ENCODE measurements at regions not wholly inside any gene's neighbourhood (a gene's known extent, or its start where the extent isn't known, plus 50 kb on each side); places are given as distances from the start of the nearest gene placed in this dataset.
"Not testable (repeated sequence)": the region's sequence is repeated elsewhere in the genome, so short reads cannot be mapped to it uniquely, and the experiment has no call there.

GRCh38 chr7:79952399-79952798 is 182.2 kb upstream of the GNAI1 start:
- no peak for DNase-seq

DNA sequence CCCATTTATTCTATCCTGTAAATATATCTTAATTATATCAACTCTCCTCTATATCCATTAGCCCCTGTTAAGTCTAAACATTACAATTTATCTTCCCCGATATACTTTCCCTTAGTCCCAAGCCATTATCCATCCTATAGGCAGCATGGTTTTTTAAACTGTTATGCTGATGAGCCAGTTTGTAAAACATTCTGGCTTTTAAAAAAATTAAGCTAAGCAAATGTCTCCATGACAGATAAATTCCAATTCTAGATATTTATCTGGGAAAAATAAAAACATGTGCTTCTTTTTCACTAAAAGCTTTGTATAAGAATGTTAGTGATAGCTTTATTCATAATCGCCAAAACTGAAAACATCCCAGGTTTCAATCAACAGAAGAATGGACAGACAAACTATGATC is 183.2 kb upstream of the GNAI1 start:
- no peak for DNase-seq

- DNase-seq, result no peak
These were observed 184.9 kb upstream of the GNAI1 start for GRCh38 chr7:79949778-79950177.

- DNase-seq, result no peak
These were observed 198.2 kb upstream of the GNAI1 start for GRCh38 chr7:79936281-79936983.

- DNase-seq, result no peak
These were observed 199.9 kb upstream of the GNAI1 start for GRCh38 chr7:79934727-79935126.

DNA sequence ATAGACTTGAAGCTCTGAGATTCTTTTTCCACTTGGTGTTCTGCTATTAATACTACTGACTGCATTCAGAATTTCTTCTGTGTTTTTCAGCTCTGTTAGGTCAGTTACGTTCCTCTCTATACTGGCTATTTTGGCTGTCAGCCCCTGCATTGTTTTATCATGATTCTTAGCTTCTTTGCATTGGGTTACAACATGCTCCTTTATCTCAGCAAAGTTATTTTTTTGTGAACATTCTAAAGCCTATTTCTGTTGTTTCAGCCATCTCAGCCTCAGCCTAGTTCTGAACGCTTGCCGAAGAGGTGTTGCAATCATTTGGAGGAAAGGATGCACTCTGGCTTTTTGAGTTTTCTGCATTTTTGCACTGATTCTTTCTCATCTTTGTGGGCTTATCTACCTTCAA is 201.5 kb upstream of the GNAI1 start:
- DNase-seq, result no peak

DNA sequence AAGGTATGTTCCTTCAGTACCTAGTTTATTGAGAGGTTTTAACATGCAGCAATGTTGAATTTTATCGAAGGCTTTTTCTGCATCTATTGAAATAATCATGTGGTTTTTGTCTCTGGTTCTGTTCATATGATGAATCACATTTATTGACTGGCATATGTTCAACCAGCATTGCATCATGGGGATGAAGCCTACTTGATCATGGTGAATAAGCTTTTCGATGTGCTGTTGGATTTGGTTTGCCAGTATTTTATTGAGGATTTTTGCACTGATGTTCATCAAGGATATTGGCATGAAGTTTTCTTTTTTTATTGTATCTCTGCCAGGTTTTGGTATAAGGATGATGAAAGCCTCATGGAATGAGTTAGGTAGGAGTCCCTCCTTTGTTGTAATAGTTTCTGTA is 204.0 kb upstream of the GNAI1 start:
- DNase-seq, result no peak

GRCh38 chr7:79927116-79927515 is 207.5 kb upstream of the GNAI1 start:
- no peak for DNase-seq

GRCh38 chr7:79923953-79924352 is 210.7 kb upstream of the GNAI1 start:
- DNase-seq, result no peak

GRCh38 chr7:79922894-79923293 is 211.7 kb upstream of the GNAI1 start:
- DNase-seq, result no peak

DNA sequence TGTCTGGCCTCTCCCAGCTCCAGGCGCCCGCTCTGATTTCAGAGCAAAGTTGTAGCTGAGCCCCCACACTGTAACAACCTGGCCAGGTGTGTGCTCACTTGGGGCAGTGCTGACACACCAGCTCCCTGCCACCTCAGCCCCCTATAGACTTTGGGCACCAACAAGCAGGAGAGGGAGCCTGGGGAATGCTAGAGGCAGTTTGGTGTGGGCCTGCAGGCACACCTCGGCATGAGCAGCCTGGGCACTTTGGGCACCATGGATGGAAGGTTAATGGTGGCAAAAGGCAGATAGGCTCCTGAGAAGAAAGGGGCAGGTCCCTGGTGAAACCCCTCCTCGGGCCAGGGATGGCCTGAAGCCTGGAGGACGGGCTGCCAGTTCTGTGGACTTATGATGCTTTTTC is 212.7 kb upstream of the GNAI1 start:
- DNase-seq, result no peak

DNA sequence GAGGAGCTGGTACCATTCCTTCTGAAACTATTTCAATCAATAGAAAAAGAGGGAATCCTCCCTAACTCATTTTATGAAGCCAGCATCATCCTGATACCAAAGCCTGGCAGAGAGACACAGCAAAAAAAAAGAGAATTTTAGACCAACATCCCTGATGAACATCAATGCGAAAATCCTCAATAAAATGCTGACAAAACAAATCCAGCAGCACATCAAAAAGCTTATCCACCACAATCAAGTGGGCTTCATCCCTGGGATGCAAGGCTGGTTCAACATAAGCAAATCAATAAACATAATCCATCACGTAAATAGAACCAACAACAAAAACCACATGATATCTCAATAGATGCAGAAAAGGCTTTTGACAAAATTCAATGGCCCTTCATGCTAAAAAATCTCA is 216.0 kb upstream of the GNAI1 start:
- not testable (repeated sequence) for DNase-seq

- DNase-seq, result not testable (repeated sequence)
These were observed 219.3 kb upstream of the GNAI1 start for GRCh38 chr7:79915346-79915745.

DNA sequence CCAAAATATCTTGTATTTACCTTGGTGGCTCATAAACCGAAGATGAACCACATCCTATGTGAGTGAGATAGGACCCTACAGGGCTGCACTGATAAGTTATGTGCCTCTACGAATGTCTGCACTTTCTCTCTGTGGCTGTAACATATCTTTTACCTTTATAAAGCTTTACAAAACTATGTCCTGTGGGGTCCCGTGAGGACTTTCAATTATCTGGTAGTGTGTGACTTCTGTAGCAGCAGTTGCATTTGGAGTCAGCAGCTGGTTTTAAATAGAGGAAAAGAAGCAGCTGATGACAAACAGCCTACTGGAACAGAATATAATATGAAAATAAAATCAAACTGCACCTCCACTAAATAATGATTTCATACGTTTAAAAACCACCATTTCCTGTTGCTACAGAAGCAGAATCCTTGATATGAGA is 222.4 kb upstream of the GNAI1 start:
- no peak for DNase-seq

- DNase-seq, result no peak
These were observed 223.2 kb upstream of the GNAI1 start for GRCh38 chr7:79911420-79911819.

DNA sequence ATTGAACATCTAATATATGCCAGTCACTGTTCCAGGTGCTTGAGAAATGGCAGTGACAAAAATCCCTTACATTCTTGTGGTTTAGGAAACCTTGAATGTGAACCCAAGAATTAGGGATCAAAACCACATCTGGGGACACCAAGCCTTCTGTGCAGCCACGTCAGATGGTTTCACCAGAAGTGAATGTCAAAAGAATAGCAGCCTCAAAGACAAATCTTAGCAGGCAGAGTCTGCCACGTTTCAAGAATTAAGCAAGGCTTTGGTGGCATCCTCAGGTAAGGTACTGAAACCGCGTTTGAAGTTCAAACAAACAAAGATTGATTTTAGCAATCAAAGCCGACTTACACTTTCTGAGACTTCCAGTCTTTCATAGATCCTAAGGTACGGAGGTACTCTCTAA is 225.5 kb upstream of the GNAI1 start:
- no peak for DNase-seq

GRCh38 chr7:79897166-79897565 is 237.5 kb upstream of the GNAI1 start:
- no peak for DNase-seq

- DNase-seq, result no peak
These were observed 240.6 kb upstream of the GNAI1 start for GRCh38 chr7:79893991-79894390.

DNA sequence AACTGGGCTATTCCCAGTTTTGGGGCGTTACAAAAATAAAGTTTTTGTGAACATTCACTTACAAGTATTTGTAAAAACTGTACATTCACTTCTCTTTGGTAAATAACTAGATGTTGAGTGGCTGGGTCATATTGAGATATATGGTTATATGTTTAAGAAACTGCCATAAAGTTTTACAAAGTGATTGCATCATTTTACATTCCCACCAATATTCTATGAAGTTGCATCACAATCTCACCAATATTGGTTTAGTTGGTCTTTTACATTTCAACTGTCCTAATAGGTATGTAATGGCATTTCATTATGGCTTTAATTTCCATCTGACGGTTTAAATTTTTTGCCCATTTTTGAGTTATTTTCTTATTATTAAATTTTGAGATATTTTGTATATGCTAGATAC is 251.7 kb upstream of the GNAI1 start:
- DNase-seq, result no peak

DNA sequence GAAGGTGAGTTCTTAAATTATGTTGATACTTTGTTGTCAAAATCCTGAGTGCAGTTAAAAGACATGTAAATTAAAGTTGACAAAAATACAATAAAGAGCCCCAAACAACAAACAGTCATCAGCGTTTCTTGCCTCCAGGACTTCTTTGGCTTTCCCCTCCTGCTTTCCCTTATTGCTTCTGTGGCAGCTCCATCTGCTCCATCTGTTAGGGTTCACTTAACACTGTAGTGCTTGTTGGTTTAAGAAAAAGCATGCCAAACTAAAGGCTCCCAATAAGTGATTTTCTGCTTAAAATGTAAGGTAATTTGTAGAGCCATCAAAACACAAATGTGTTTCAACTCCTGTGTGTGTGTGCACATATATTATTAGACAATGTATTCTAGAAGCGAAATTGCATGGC is 254.3 kb upstream of the GNAI1 start:
- no peak for DNase-seq

- no peak for DNase-seq
These were observed 256.7 kb upstream of the GNAI1 start for GRCh38 chr7:79877874-79878465.

DNA sequence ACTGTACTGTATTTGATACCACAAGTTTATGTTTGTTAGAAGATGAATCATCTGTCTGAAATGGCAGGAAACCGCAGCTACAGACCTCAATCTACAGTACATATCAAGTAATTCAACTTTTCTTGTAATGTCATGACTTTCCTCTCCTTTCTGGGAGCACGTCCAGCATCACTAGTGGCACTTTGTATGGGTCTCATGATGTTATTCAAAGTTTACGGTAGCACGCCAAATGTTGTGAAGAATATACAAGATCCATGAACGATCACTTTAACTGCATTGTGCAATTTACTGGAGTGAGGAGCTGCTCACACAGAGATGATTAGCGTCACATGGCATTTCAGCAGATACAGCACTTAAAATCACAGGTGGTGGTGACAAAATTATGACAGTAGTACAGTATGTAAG is 257.8 kb upstream of the GNAI1 start:
- DNase-seq, result no peak

DNA sequence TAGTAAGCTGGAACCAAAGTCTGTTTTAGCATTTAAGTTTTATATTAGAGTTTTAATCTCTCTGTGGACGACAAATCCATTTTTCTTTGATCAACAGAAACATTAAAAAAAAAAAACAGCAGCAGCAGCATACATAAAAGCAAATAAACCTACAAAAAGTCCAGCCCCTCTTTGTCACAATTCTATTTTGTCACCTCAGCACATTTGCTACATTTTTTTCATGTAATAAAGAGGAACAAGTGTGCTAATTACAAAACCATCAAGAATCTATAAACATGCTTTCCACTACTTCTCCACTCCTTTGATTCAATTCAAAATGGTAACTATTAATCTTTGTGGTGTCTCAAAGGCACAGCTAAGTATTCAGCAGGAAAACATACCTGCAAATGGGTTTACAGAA is 259.8 kb upstream of the GNAI1 start:
- no peak for DNase-seq

DNA sequence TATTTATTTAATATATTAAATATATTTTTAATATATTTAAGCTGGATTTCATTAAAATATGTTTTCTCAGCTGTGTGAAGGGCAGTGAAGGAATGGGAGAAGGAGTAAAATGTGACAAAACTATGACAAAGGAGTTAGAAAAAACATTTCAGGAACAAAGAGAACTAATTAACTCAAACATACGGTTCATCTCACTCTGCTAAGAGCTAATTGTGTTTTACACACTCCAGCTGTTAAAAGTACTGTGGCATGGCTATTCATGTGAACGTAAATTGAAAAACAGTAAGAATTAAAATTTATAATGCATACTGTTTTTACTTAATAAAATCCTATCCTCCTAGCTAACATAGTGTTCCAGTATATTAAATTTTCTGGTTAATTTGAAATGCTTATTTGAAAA is 262.5 kb upstream of the GNAI1 start:
- DNase-seq, result no peak

GRCh38 chr7:79868010-79868409 is 266.6 kb upstream of the GNAI1 start:
- no peak for DNase-seq

Data from NCI-H526 treated with DMSO at 0.1 percent for 48 hours (cell line).